ENCODE measurements at regions not wholly inside any gene's neighbourhood (a gene's known extent, or its start where the extent isn't known, plus 50 kb on each side); places are given as distances from the start of the nearest gene placed in this dataset.

DNA sequence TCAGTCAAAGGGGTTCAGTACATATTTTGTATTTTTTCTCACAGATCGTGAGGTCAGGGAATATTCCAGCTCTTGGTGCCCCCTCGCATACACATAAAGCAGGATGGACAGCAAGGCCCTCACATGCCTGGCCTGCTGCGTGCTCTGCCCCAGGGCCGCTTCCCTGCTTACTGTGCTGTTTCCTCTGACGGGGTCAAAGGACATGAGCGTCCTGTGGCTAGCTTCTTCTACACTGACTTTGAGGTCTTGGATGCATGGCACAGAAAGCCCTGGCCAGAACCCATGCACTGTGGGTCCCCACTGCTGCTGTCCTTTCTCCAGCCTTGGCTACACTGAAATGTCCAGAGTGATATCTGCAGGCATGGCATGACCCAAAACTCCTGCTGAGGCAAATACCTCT is 92.5 kb upstream of the GGTLC1 start:
- TF ChIP-seq, protein P1, sequence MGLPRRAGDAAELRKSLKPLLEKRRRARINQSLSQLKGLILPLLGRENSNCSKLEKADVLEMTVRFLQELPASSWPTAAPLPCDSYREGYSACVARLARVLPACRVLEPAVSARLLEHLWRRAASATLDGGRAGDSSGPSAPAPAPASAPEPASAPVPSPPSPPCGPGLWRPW (IDR thresholded peaks at IDR 0.05), result no peak
- TF ChIP-seq CHD2 (IDR thresholded peaks at IDR 0.05; ENCODE audit: low read length, partially characterized antibody), result no peak
- TF ChIP-seq SMC3 (IDR thresholded peaks at IDR 0.05), result no peak
- TF ChIP-seq, protein P2, sequence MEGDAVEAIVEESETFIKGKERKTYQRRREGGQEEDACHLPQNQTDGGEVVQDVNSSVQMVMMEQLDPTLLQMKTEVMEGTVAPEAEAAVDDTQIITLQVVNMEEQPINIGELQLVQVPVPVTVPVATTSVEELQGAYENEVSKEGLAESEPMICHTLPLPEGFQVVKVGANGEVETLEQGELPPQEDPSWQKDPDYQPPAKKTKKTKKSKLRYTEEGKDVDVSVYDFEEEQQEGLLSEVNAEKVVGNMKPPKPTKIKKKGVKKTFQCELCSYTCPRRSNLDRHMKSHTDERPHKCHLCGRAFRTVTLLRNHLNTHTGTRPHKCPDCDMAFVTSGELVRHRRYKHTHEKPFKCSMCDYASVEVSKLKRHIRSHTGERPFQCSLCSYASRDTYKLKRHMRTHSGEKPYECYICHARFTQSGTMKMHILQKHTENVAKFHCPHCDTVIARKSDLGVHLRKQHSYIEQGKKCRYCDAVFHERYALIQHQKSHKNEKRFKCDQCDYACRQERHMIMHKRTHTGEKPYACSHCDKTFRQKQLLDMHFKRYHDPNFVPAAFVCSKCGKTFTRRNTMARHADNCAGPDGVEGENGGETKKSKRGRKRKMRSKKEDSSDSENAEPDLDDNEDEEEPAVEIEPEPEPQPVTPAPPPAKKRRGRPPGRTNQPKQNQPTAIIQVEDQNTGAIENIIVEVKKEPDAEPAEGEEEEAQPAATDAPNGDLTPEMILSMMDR (IDR thresholded peaks at IDR 0.05), result no peak
- TF ChIP-seq, protein P3, sequence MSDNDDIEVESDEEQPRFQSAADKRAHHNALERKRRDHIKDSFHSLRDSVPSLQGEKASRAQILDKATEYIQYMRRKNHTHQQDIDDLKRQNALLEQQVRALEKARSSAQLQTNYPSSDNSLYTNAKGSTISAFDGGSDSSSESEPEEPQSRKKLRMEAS (IDR thresholded peaks at IDR 0.05), result no peak
- no peak for TF ChIP-seq MYC (IDR thresholded peaks at IDR 0.05; ENCODE audit: borderline replicate concordance, low read length)
- TF ChIP-seq POLR2A (IDR thresholded peaks at IDR 0.05; ENCODE audit: low read length), result no peak
- TF ChIP-seq CEBPB (IDR thresholded peaks at IDR 0.05), result no peak
- no peak for TF ChIP-seq RCOR1 (IDR thresholded peaks at IDR 0.05; ENCODE audit: low read depth, low read length)
- TF ChIP-seq, protein P4, sequence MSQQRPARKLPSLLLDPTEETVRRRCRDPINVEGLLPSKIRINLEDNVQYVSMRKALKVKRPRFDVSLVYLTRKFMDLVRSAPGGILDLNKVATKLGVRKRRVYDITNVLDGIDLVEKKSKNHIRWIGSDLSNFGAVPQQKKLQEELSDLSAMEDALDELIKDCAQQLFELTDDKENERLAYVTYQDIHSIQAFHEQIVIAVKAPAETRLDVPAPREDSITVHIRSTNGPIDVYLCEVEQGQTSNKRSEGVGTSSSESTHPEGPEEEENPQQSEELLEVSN (IDR thresholded peaks at IDR 0.05; ENCODE audit: borderline replicate concordance, low read depth), result no peak

All from A549 (cell line).